ENCODE measurements at regions not wholly inside any gene's neighbourhood (a gene's known extent, or its start where the extent isn't known, plus 50 kb on each side); places are given as distances from the start of the nearest gene placed in this dataset.

- TF ChIP-seq CTCF (conservative IDR thresholded peaks at IDR 0.05) = no peak
- Mint-ChIP-seq H3K36me3 (no peaks in the 10 kb centered on the region), H3K9me3 (no peaks in the 10 kb centered on the region), H3K27me3 (no peaks in the 10 kb centered on the region), H3K4me3 (no peak overlapping the region), H3K27ac (no peak overlapping the region), H3K4me1 (ENCODE audit: unreplicated experiment) (no peaks in the 10 kb centered on the region)
- no peak for DNase-seq (ENCODE audit: extremely low spot score, unreplicated experiment)
Measured at GRCh38 chr10:108490944-108491343, 1326.4 kb upstream of the SORCS1 start.

- TF ChIP-seq CTCF (conservative IDR thresholded peaks at IDR 0.05) = no peak
- peaks cover 4% of the 10 kb centered on the region for H3K4me1 Mint-ChIP-seq (ENCODE audit: unreplicated experiment)
- peaks cover 25% of the 10 kb centered on the region for H3K27me3 Mint-ChIP-seq
- no peaks in the 10 kb centered on the region for H3K36me3 Mint-ChIP-seq
- H3K27ac Mint-ChIP-seq = no peak overlapping the region
- no peak overlapping the region for H3K4me3 Mint-ChIP-seq
- H3K9me3 Mint-ChIP-seq = peaks cover 11% of the 10 kb centered on the region
- DNase-seq (ENCODE audit: extremely low spot score, unreplicated experiment) = no peak
Measured at GRCh38 chr10:108471420-108471819, 1306.9 kb upstream of the SORCS1 start.

- no peak for TF ChIP-seq CTCF (conservative IDR thresholded peaks at IDR 0.05)
- Mint-ChIP-seq H3K36me3 (no peaks in the 10 kb centered on the region), H3K9me3 (peaks cover 11% of the 10 kb centered on the region), H3K4me1 (ENCODE audit: unreplicated experiment) (peaks cover 4% of the 10 kb centered on the region), H3K27ac (no peak overlapping the region), H3K27me3 (peaks cover 36% of the 10 kb centered on the region), H3K4me3 (no peak overlapping the region)
- no peak for DNase-seq (ENCODE audit: extremely low spot score, unreplicated experiment)
Measured at GRCh38 chr10:108469940-108470339, 1305.4 kb upstream of the SORCS1 start.

GRCh38 chr10:108465871-108466641 is 1301.5 kb upstream of the SORCS1 start:
- peaks cover 48% of the 10 kb centered on the region for H3K27me3 Mint-ChIP-seq
- H3K9me3 Mint-ChIP-seq = peaks cover 11% of the 10 kb centered on the region
- H3K4me1 Mint-ChIP-seq (ENCODE audit: unreplicated experiment) = peaks cover 4% of the 10 kb centered on the region
- no peaks in the 10 kb centered on the region for H3K36me3 Mint-ChIP-seq
- DNase-seq (ENCODE audit: extremely low spot score, unreplicated experiment) = peak; percentile 69
- TF ChIP-seq CTCF (conservative IDR thresholded peaks at IDR 0.05) = no peak
- peak overlapping the region; percentile 74 for H3K4me3 Mint-ChIP-seq
- H3K27ac Mint-ChIP-seq = no peak overlapping the region

GRCh38 chr10:108462005-108462404 is 1297.5 kb upstream of the SORCS1 start:
- DNase-seq (ENCODE audit: extremely low spot score, unreplicated experiment) = no peak
- peaks cover 31% of the 10 kb centered on the region for H3K27me3 Mint-ChIP-seq
- H3K36me3 Mint-ChIP-seq = no peaks in the 10 kb centered on the region
- H3K9me3 Mint-ChIP-seq = no peaks in the 10 kb centered on the region
- no peak overlapping the region for H3K4me3 Mint-ChIP-seq
- no peak for TF ChIP-seq CTCF (conservative IDR thresholded peaks at IDR 0.05)
- peaks cover 4% of the 10 kb centered on the region for H3K4me1 Mint-ChIP-seq (ENCODE audit: unreplicated experiment)
- no peak overlapping the region for H3K27ac Mint-ChIP-seq

Measured in type B pancreatic cell (in vitro differentiated cells).